ENCODE measurements at regions not wholly inside any gene's neighbourhood (a gene's known extent, or its start where the extent isn't known, plus 50 kb on each side); places are given as distances from the start of the nearest gene placed in this dataset.

DNA sequence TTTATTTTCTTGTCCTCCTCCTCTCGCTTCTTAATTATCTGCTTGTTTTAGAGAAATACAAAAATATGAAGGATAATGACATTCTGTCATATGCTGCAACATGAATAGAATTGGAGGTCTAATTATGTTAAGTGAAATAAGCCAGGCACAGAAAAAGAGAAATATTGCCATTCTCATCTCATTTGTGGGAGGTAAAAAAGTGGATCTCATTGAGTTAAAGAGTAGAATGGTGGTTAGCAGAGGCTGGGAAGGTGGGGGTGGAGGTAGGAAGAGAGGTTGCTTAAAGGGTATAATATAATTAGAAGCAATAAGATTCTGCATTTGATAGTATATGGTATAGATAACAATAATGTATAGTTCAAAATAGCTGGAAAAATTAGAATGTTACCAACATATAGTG, 231.3 kb downstream of the JRKL start:
- H3K79me2 ChIP-seq (replicated peaks; ENCODE audit: insufficient read depth), result no peaks in the 10 kb centered on the region
- H3K4me2 ChIP-seq, result no peak overlapping the region
- H3K27me3 Mint-ChIP-seq (ENCODE audit: insufficient read depth, low read depth, poor library complexity), result no peaks in the 10 kb centered on the region
- H3K4me1 Mint-ChIP-seq, result peaks cover 5% of the 10 kb centered on the region; the same call in 2 of the 3 replicates
- DNase-seq (ENCODE audit: low spot score), result no peak
- H3K9me2 ChIP-seq (ENCODE audit: insufficient read depth), result no peaks in the 10 kb centered on the region
- H4K20me1 ChIP-seq (replicated peaks; ENCODE audit: insufficient read depth), result no peaks in the 10 kb centered on the region
- no peak overlapping the region for H3K27ac Mint-ChIP-seq
- H3K4me3 Mint-ChIP-seq, result no peak overlapping the region
- no peak overlapping the region for H3K27ac ChIP-seq (ENCODE audit: low read depth)
- no peaks in the 10 kb centered on the region for H3K27me3 ChIP-seq (ENCODE audit: insufficient read depth)
- TF ChIP-seq CREB1 (CRISPR knock-in tag; IDR thresholded peaks at IDR 0.05; ENCODE audit: low read depth), result no peak
- TF ChIP-seq, protein P1, sequence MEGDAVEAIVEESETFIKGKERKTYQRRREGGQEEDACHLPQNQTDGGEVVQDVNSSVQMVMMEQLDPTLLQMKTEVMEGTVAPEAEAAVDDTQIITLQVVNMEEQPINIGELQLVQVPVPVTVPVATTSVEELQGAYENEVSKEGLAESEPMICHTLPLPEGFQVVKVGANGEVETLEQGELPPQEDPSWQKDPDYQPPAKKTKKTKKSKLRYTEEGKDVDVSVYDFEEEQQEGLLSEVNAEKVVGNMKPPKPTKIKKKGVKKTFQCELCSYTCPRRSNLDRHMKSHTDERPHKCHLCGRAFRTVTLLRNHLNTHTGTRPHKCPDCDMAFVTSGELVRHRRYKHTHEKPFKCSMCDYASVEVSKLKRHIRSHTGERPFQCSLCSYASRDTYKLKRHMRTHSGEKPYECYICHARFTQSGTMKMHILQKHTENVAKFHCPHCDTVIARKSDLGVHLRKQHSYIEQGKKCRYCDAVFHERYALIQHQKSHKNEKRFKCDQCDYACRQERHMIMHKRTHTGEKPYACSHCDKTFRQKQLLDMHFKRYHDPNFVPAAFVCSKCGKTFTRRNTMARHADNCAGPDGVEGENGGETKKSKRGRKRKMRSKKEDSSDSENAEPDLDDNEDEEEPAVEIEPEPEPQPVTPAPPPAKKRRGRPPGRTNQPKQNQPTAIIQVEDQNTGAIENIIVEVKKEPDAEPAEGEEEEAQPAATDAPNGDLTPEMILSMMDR (conservative IDR thresholded peaks at IDR 0.05; ENCODE audit: low read depth in 2 of 2), result no peak
- no peak for TF ChIP-seq EZH2 (IDR thresholded peaks at IDR 0.05; ENCODE audit: low read depth, unreplicated experiment)
- TF ChIP-seq NANOG (IDR thresholded peaks at IDR 0.05; ENCODE audit: borderline replicate concordance), result no peak
- TF ChIP-seq ZNF331 (CRISPR knock-in tag; IDR thresholded peaks at IDR 0.05; ENCODE audit: low read depth), result no peak
- no peak for TF ChIP-seq STAT1 (IDR thresholded peaks at IDR 0.05; ENCODE audit: unreplicated experiment)
- TF ChIP-seq, protein P2, sequence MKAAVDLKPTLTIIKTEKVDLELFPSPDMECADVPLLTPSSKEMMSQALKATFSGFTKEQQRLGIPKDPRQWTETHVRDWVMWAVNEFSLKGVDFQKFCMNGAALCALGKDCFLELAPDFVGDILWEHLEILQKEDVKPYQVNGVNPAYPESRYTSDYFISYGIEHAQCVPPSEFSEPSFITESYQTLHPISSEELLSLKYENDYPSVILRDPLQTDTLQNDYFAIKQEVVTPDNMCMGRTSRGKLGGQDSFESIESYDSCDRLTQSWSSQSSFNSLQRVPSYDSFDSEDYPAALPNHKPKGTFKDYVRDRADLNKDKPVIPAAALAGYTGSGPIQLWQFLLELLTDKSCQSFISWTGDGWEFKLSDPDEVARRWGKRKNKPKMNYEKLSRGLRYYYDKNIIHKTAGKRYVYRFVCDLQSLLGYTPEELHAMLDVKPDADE (IDR thresholded peaks at IDR 0.05), result no peak
- TF ChIP-seq JUNB (IDR thresholded peaks at IDR 0.05; ENCODE audit: unreplicated experiment), result no peak
- TF ChIP-seq POLR2AphosphoS5 (IDR thresholded peaks at IDR 0.05; ENCODE audit: low read depth), result no peak
- TF ChIP-seq, protein P3, sequence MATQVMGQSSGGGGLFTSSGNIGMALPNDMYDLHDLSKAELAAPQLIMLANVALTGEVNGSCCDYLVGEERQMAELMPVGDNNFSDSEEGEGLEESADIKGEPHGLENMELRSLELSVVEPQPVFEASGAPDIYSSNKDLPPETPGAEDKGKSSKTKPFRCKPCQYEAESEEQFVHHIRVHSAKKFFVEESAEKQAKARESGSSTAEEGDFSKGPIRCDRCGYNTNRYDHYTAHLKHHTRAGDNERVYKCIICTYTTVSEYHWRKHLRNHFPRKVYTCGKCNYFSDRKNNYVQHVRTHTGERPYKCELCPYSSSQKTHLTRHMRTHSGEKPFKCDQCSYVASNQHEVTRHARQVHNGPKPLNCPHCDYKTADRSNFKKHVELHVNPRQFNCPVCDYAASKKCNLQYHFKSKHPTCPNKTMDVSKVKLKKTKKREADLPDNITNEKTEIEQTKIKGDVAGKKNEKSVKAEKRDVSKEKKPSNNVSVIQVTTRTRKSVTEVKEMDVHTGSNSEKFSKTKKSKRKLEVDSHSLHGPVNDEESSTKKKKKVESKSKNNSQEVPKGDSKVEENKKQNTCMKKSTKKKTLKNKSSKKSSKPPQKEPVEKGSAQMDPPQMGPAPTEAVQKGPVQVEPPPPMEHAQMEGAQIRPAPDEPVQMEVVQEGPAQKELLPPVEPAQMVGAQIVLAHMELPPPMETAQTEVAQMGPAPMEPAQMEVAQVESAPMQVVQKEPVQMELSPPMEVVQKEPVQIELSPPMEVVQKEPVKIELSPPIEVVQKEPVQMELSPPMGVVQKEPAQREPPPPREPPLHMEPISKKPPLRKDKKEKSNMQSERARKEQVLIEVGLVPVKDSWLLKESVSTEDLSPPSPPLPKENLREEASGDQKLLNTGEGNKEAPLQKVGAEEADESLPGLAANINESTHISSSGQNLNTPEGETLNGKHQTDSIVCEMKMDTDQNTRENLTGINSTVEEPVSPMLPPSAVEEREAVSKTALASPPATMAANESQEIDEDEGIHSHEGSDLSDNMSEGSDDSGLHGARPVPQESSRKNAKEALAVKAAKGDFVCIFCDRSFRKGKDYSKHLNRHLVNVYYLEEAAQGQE (IDR thresholded peaks at IDR 0.05; ENCODE audit: unreplicated experiment), result no peak
- no peak for TF ChIP-seq ZNF462 (CRISPR knock-in tag; IDR thresholded peaks at IDR 0.05)
- TF ChIP-seq EZH2phosphoT487 (IDR thresholded peaks at IDR 0.05; ENCODE audit: unreplicated experiment), result no peak
- TF ChIP-seq ZNF114 (CRISPR knock-in tag; IDR thresholded peaks at IDR 0.05), result no peak
- no peaks in the 10 kb centered on the region for H3F3A ChIP-seq (replicated peaks; ENCODE audit: low read depth)
- H3K4me3 ChIP-seq, result no peak overlapping the region
- H3K9me3 Mint-ChIP-seq, result peaks cover 11% of the 10 kb centered on the region
- no peak for ATAC-seq
- H3K36me3 Mint-ChIP-seq (ENCODE audit: low read depth), result peaks cover 10% of the 10 kb centered on the region
- peaks cover 3% of the 10 kb centered on the region; the same call in 1 of the 2 replicates for H3K4me1 ChIP-seq (ENCODE audit: insufficient read depth)
- no peak overlapping the region for H2AFZ ChIP-seq
- no peaks in the 10 kb centered on the region for H3K36me3 ChIP-seq (ENCODE audit: insufficient read depth)

All from GM23338 (cell line).